GM06990 (cell line): ENCODE measurements at regions not wholly inside any gene's neighbourhood (a gene's known extent, or its start where the extent isn't known, plus 50 kb on each side); places are given as distances from the start of the nearest gene placed in this dataset.

Experiments
- DNase-seq: peaks from one replicate; pipeline ENCODE4 v3.0.0-alpha.2; 2011; ENCODE audit not compliant: insufficient read length; ENCODE audit errors: extremely low read depth
- H3K27me3 ChIP-seq: replicated peaks from 2 replicates; pipeline ENCODE4 v1.6.0; 2011; ENCODE audit warnings: low read length; ENCODE audit not compliant: control insufficient read depth, insufficient read depth
- H3K36me3 ChIP-seq: 2 replicates; pipeline ENCODE4 v1.5.1; 2011; ENCODE audit warnings: low read length; ENCODE audit not compliant: control insufficient read depth, insufficient read depth
- H3K4me3 ChIP-seq: replicated peaks from 2 replicates; pipeline ENCODE4 v1.5.1; 2011; ENCODE audit warnings: low read depth, mild to moderate bottlenecking, control low read depth, low read length
- TF ChIP-seq, protein P1 (sequence below): IDR thresholded peaks from 2 replicates; pipeline ENCODE4 v1.5.1; 2011; ENCODE audit warnings: low read length, control low read depth, mild to moderate bottlenecking, inconsistent platforms; ENCODE audit not compliant: insufficient read depth, poor library complexity, severe bottlenecking

DNA sequence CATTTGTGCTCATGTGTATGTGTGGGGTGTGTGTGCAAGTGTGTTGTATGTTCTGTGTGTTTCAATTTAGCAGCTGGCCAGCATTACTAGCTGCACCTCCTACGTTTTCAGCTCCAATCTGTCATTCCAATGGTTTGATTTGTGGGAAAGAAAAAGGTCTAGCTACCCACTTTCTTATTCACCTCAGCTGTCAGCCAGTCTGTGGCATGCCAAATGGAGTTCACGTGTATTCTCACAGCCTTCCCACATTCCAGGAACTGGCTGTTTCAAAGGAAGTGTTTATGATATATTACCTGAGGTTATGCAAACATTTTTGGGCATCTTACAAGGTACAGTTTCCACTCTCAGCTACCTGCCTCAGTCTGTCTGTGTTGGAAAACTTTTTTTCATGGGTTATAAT is 220.2 kb upstream of the CPNE8 start:
- TF ChIP-seq, protein P1, sequence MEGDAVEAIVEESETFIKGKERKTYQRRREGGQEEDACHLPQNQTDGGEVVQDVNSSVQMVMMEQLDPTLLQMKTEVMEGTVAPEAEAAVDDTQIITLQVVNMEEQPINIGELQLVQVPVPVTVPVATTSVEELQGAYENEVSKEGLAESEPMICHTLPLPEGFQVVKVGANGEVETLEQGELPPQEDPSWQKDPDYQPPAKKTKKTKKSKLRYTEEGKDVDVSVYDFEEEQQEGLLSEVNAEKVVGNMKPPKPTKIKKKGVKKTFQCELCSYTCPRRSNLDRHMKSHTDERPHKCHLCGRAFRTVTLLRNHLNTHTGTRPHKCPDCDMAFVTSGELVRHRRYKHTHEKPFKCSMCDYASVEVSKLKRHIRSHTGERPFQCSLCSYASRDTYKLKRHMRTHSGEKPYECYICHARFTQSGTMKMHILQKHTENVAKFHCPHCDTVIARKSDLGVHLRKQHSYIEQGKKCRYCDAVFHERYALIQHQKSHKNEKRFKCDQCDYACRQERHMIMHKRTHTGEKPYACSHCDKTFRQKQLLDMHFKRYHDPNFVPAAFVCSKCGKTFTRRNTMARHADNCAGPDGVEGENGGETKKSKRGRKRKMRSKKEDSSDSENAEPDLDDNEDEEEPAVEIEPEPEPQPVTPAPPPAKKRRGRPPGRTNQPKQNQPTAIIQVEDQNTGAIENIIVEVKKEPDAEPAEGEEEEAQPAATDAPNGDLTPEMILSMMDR: no peak
- DNase-seq: no peak
- no peaks in the 10 kb centered on the region for H3K36me3 ChIP-seq
- H3K4me3 ChIP-seq: no peak overlapping the region
- no peaks in the 10 kb centered on the region for H3K27me3 ChIP-seq

DNA sequence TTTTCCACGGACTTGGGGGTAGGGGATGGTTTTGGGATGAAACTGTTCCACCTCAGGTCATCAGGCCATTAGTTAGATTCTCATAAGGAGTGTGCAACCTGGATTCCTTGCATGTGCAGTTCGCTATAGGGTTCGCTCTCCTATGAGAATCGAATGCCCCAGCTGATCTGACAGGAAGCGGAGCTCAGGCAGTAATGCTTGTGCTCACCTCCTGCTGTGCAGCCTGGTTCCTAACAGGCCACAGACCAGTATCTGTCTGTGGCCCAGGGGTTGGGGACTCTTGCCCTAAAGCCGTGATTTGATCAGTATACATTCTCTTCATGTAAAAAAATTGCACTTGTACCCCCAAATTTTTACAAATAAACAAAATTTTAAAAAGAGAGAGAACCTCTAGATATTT is 219.4 kb upstream of the CPNE8 start:
- Histone ChIP-seq H3K27me3 (no peaks in the 10 kb centered on the region), H3K4me3 (no peak overlapping the region), H3K36me3 (no peaks in the 10 kb centered on the region)
- TF ChIP-seq, protein P1: no peak
- no peak for DNase-seq

DNA sequence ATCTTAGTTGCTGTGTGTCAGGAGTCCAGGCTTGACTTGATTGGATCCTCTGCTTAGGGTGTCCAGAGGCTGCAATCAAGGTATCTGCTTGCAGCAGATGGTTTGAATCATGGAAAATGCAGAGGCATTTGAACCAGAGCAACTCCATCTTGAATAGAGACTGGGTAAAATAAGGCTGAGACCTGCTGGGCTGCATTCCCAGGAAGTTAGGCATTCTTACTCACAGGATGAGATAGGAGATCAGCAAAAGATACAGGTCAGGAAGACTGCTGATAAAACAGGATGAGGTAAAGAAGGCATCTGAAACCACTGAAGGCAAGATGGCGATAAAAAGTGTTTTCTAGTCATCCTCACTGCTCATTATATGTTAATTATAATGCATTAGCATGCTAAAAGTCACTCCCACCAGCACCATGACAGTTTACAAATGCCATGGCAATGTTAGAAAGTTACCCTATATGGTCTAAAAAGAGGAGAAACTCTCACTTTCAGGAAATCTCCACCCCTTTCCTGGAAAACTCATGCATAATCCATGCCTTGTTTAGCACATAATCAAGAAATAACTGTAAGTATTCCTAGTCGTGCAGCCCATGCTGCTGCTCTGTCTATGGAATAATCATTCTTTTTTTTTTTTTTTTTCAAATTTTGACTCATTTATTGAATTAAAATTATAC is 218.3 kb upstream of the CPNE8 start:
- no peaks in the 10 kb centered on the region for H3K27me3 ChIP-seq
- DNase-seq: no peak
- TF ChIP-seq, protein P1: no peak
- H3K4me3 ChIP-seq: no peak overlapping the region
- H3K36me3 ChIP-seq: no peaks in the 10 kb centered on the region

DNA sequence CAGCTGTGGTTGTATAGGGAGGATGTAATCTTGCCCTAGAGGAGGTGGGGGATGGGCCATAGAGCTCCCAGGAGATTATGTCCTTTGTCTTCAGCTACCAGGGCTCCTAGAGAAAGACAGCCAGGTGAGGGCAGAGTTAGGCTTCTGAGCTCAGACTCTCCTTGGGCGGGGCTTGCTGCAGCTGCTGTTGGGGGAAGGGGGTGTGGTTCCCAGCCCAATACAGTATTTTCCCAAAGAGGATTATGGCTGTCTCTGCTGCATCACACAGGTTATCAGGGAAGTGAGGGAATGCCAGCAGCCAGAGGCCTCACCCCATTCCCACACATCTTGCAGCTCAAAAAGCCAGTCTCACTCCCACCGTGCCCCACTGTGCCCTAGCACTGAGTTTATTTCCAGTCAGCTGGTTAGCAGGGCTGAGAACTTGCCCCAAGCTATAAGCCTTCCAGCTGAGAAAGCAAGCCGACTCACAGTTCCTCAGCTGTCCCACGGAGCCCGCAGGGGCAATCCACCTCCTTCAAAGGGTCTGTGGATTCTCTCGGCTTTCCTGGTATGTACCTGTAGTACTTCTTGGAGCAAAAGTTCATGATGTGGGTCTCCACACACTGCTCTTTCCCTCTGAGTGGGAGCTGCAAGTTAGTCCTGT is 217.3 kb upstream of the CPNE8 start:
- TF ChIP-seq, protein P1: no peak
- Histone ChIP-seq H3K36me3 (no peaks in the 10 kb centered on the region), H3K4me3 (no peak overlapping the region), H3K27me3 (no peaks in the 10 kb centered on the region)
- DNase-seq: no peak

DNA sequence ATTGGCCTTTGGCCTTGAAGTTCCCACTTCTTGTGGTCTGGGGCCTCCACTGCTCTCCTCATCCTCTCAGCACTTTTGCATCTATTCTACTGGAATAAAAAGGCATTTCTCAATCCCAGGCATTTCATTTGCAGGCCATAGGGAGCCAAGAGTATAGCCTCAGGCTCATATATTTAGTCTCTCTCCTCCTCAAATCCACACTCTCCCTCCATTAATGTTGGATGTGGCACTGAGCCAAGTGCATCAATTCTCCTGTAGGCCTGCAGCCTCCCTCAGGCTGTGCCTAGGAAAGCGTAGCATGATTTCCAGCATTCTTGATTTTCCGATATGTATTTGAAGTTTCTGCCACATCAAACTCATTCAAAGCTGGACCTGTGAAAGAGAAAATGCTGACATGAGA is 211.5 kb upstream of the CPNE8 start:
- Histone ChIP-seq H3K36me3 (no peaks in the 10 kb centered on the region), H3K27me3 (no peaks in the 10 kb centered on the region), H3K4me3 (no peak overlapping the region)
- DNase-seq: no peak
- TF ChIP-seq, protein P1: no peak
